ENCODE measurements at regions not wholly inside any gene's neighbourhood (a gene's known extent, or its start where the extent isn't known, plus 50 kb on each side); places are given as distances from the start of the nearest gene placed in this dataset.
"Not testable (repeated sequence)": the region's sequence is repeated elsewhere in the genome, so short reads cannot be mapped to it uniquely, and the experiment has no call there.

DNA sequence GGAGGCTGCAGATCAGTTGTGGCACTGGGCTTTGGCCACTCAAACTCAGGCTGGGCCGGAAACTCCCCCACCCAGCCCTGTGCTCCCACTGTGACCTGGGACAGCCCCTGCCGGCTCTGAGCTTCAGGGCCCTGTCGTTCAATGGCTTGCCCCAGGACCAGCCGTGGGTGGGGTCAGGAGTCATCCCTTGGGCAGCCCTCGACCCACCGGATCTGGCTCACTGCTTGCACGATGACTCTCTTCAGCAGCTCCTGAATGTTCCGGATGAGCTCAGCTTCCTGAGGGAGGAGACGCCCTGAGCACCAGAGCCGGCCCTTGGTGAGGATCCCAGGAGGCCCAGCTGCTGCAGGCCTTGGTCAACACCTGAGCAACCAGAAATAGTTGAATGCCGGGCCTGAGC lies 1544.2 kb upstream of the USP9Y start:
- not testable (repeated sequence) for DNase-seq

DNA sequence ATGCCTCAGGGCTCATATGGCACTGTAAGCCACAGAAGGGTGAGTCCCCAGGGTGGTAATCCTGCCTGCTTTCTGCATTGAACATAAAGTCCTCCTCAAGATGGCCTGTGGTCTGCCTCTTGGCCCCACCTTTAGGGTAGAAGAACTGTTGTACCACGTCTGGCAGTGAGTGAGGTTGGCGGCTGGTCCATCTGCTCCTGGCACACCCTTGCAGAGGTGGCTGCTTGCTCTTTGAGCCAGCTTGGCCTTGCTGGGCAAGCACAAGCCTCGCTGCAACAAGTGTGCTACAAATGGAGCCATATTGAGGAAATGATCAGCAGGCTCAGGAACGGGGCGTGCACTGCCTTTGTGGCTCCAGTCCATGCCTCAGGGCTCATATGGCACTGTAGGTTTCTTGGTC lies 1524.0 kb upstream of the USP9Y start:
- not testable (repeated sequence) for DNase-seq

DNA sequence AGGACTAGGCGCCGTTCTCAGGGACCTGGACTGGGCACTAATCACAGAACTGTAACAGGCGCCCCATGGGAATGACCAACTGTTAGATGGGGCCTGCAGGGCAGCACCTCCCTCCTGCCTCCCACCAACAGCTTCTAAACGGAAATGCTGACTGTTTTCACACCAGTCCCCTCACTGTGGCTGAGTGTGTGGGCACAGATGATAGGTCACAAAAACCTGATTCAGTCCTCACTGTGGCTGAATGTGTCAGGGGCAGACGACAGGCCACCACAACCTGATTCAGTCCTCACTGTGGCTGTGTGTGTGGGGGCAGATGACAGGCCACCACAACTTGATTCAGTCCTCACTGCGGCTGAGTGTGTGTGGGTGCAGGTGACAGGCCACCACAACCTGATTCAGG lies 1499.9 kb upstream of the USP9Y start:
- not testable (repeated sequence) for DNase-seq

DNA sequence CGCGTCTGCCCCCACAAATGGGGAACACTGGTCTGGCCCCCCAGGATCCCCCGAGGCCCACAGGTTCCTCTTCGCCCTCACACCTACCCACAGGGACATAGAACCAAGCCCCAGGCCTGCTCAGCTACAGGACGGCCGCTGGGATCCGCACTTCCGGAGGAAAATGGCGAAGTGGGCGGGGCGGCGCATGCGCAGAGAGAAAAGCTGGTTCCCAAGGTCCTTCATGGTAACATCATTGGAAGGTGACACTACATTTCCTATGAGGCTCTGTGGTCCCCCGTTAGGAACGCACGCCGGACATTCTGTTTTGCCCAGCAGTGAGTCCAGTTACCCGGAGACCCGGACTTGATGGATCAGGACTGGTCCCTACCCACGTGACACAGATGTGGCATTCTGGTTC lies 1486.2 kb upstream of the USP9Y start:
- DNase-seq = peak; percentile 40
